IPS DF 4.7 (cell line): ENCODE measurements at regions not wholly inside any gene's neighbourhood (a gene's known extent, or its start where the extent isn't known, plus 50 kb on each side); places are given as distances from the start of the nearest gene placed in this dataset.
"Not testable (repeated sequence)": the region's sequence is repeated elsewhere in the genome, so short reads cannot be mapped to it uniquely, and the experiment has no call there.

Source experiments
- DNase-seq: peaks from one replicate; pipeline ENCODE4 v3.0.0-alpha.2; 2013; ENCODE audit warnings: low spot score; ENCODE audit errors: extremely low read depth

GRCh38 chr2:215796140-215796855 is 217.1 kb downstream of the MREG start:
- DNase-seq = no peak

GRCh38 chr2:215794829-215795546 is 218.4 kb downstream of the MREG start:
- DNase-seq = peak; percentile 11

- no peak for DNase-seq
Observed at GRCh38 chr2:215793747-215794595, 219.4 kb downstream of the MREG start.

GRCh38 chr2:215791481-215791937 is 221.8 kb downstream of the MREG start:
- DNase-seq = no peak

GRCh38 chr2:215790523-215791421 is 222.6 kb downstream of the MREG start:
- no peak for DNase-seq

GRCh38 chr2:215787565-215788178 is 225.7 kb downstream of the MREG start:
- DNase-seq = no peak

GRCh38 chr2:215787025-215787424 is 226.3 kb downstream of the MREG start:
- no peak for DNase-seq

- no peak for DNase-seq
Observed at GRCh38 chr2:215784371-215784783, 229.0 kb downstream of the MREG start.

GRCh38 chr2:215783640-215784039 is 229.7 kb downstream of the MREG start:
- not testable (repeated sequence) for DNase-seq

GRCh38 chr2:215782965-215783364 is 230.4 kb downstream of the MREG start:
- DNase-seq = no peak

GRCh38 chr2:215782295-215782694 is 231.1 kb downstream of the MREG start:
- no peak for DNase-seq

GRCh38 chr2:215780907-215781685 is 232.3 kb downstream of the MREG start:
- DNase-seq = no peak

- no peak for DNase-seq
Observed at GRCh38 chr2:215780313-215780712, 233.0 kb downstream of the MREG start.

GRCh38 chr2:215779912-215780311 is 233.4 kb downstream of the MREG start:
- no peak for DNase-seq

- DNase-seq = no peak
Observed at GRCh38 chr2:215777465-215778044, 235.8 kb downstream of the MREG start.

- no peak for DNase-seq
Observed at GRCh38 chr2:215775106-215775505, 238.2 kb downstream of the MREG start.

GRCh38 chr2:215773728-215774127 is 239.6 kb downstream of the MREG start:
- DNase-seq = no peak

GRCh38 chr2:215772634-215773563 is 240.5 kb downstream of the MREG start:
- DNase-seq = no peak
